Islet precursor cell (in vitro differentiated cells): ENCODE measurements at regions not wholly inside any gene's neighbourhood (a gene's known extent, or its start where the extent isn't known, plus 50 kb on each side); places are given as distances from the start of the nearest gene placed in this dataset.
A peak's percentile ranks its signal among the peaks of the same experiment; 100 is the strongest.

Source experiments
- DNase-seq: peaks from one replicate; pipeline ENCODE4 v3.0.0-alpha.2; 2018

GRCh38 chr20:59508729-59509128, 95.6 kb upstream of the PHACTR3 start:
- no peak for DNase-seq

- no peak for DNase-seq
Observed at GRCh38 chr20:59512651-59513050, 91.7 kb upstream of the PHACTR3 start.

- no peak for DNase-seq
Observed at GRCh38 chr20:59514554-59514953, 89.8 kb upstream of the PHACTR3 start.

DNA sequence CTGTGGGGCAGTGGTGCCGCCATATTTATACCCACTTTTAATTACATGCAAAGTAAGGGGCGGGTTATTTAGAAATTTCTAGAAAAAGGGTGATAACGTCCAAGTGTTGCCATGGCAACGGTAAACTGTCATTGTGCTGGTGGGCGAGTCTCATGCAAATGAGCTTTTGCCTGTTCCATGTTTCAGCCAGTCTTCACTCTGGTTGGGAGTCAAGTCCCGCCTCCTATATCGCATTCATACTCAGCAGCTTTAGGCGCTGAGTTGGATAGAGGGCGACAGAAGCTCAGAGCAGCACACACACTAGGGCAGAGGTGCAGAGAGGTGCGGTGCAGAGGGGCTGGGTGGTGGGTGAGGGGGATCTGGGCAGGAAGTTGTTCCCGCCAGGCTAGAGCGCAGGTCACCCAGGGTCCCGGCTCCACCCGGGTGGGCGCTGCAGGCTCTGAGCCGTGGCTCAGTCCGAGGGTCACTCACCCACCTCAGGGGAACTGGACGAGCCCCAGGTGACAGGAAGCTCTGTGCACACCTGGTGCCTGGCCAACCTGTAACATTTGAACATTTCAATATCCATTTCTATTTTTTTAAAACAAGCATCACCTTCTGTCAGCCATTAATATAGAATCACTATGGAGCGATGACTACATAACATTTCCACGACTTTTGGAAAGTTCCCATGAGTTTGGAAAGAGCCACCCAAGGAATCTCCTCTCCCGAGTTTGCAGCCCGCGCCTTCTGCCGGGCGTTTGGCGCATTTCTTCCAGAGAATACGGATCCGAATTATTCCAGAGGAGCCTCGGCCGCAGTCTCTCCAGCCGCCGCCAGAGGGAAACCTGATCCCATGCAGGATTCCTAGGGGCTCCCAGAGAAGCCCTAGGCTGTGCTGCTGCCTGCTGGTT, 89.1 kb upstream of the PHACTR3 start:
- DNase-seq, result peak; percentile 93

- no peak for DNase-seq
Observed at GRCh38 chr20:59515906-59516209, 88.5 kb upstream of the PHACTR3 start.

DNA sequence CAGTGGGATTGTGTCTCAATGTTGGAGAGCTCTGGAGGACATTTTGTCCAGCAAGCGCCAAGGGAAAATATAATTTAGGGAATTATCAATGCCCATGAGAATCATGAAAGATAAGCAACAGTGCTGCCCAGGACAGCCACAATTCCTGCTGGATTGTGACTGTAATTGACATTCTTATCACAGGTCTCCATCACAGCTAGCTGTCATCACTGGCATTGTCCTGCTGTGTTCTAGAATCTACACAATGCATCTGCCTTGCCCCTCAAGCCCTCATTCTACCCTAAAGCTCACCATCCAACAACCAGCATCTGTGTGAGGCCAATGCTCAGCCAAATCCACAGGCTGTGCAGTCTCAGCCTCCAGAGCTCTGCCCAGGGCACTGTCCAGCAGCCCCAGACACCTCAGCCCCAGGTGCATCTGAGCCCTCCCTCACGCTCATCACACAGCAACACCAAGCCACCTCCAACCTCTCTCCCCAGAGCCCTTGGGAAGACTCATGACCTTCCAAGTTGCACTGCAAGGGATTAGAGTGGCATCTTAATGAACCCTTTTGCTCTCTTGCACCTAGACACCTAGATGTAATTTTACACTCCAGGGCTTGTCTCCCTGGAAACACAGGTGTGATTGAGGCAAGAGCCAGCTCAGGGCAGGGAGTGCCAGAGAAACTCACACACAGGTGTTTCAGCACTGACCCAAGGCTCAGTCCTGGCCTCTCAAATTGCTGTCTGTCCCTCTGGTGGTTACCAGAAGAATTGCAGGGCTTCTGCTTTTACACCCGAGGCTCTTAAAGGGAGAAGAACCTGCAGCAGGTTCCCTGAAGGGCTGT, 85.2 kb upstream of the PHACTR3 start:
- DNase-seq, result peak; percentile 79

DNA sequence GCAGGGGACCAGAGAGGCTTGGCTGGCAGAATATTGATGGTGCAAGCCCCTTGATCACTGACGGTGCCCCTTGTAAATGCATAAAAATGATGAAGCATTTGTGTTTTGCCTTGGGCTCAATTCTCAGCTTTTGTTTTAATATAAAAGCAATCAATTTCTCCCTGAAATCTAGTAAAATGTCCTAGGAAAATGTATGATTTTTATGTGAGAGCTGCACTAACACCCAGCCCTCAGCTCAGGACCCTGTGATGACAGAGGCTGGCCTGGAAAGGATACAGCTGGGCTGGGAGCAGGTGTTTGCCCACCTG, 84.7 kb upstream of the PHACTR3 start:
- no peak for DNase-seq

DNA sequence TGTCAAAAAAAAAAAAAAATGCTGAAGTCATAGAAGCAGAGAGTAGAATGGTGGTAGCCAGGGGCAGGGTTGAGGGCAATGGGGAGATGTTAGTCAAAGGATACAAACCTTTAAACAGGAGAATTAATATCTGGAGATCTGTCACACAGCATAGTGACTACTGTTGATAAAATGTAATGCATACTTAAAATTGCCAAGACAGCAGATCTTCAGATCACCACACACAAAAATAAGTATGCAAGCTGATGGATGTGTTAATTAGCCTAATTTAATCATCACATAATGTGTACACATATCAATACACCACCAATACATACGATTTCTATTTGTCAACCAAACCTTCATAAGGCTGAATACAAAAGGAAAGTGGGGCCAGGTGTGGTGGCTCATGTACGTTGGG, 83.5 kb upstream of the PHACTR3 start:
- no peak for DNase-seq

DNA sequence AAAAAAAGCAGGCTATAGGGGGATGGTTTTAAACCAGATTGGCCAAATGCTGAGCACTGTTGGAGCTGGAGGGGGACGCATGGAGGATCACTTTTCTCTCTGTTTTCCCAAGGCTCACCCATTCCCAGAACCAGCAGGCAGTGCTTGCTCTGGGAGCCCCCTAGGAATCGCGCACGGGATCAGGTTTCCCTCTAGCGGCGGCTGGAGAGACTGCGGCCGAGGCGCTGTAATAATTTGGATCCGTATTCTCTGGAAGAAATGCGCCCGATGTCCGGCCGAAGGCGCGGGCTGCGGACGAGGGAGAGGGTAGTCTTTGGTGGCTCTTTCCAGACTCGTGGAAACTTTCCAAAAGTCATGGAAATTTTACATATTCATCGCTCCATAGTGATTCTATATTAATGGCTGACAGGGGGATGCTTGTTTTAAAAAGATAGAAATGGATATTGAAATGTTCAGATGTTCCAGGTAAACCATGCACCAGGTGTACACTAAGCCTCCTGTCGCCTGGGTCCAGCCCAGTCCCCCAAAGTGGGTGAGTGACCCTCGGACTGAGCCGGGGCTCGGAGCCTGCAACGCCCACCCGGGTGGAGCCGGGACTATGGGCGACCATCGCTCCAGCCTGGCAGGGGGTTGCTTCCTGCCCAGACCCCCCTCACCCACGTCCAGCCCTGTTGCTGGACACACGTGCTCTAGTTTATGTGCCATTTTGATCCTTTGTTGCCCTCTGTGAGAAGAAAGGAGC, 78.7 kb upstream of the PHACTR3 start:
- DNase-seq, result peak; percentile 90

DNA sequence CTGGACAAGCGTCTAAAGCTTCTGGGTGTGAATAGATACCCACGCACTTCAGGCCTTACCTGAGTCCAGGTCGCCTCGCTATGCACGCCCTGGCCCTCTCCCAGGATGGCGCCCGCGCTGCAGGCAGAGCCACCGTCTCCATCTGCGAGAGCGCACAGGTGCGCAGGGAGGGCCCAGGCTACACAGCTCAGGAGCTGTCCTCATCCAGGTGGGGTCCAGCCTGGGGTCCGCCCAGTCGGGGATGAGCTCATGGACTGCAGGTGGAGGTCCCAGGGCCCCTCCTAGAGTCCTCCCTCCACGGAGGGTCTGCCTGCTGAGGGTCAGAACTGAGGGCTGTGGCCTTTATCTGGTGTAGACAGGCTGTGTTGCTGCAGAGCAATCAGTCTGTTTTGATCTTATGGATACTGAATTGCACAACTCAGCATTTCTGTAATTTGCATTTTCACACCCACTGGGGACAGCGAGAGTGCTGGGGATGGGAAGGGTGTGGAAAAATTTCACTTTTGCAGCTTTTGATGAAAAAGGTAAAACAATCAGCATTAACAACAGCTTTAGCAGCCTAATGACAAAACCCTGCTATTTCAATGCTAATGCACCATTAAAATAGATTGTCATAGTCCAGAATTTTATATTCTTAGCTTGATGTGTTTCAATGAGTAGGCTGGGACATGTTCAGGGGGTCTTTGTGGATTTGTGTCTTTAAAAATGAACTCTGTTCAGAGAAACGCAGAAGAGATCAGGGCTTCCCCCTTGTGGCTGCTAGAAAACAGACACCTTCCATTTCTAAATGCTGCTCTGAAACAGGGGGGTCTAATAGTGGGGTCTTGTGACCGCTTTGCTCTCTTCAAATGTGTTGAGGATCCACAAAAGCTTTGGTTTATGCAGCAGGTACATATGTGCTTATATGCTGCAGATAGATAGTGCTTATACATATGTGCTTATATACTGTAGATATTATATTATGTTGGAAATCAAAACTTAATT, 77.8 kb upstream of the PHACTR3 start:
- no peak for DNase-seq

GRCh38 chr20:59530782-59531181, 73.6 kb upstream of the PHACTR3 start:
- DNase-seq, result no peak

GRCh38 chr20:59537991-59538390, 66.3 kb upstream of the PHACTR3 start:
- DNase-seq, result no peak

DNA sequence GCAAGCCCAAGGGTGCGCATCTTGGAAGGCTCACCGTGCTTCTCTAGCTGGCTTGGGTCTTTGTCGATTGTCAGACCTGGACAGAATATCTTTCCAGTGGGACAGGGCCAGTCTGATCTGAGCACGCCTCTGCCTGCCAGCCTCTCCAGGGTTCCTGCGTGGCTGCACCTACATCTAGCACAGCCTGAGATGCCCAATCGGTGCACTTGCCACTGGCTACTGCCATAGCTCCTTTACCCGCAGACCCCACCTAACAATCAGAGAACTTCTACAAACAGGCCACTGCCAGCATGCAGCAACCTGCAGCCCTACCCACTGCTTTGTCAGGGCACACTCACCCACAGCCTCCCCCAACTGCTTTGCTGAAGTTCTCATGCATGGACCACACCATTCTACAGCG, 56.7 kb upstream of the PHACTR3 start:
- DNase-seq, result no peak
